Ovary (tissue), 7 donors: ENCODE measurements at regions not wholly inside any gene's neighbourhood (a gene's known extent, or its start where the extent isn't known, plus 50 kb on each side); places are given as distances from the start of the nearest gene placed in this dataset.

Source experiments
- DNase-seq, 5 donors: peaks; one replicate each; pipeline ENCODE4 v3.0.0-alpha.2; 2019 to 2020
- H3K27ac ChIP-seq, 2 donors: fragments of 200-600 bp; one replicate each; pipeline versions ENCODE4 v1.5.1 to v1.8.0; 2019 to 2022
- H3K27me3 ChIP-seq: fragments of 200-600 bp; one replicate; pipeline ENCODE4 v1.8.0; 2022
- H3K36me3 ChIP-seq: fragments of 200-600 bp; sonication (generic); one replicate; pipeline ENCODE4 v1.5.1; 2019
- H3K4me1 ChIP-seq: one replicate; pipeline ENCODE4 v1.8.1; 2013; ENCODE audit warnings: mild to moderate bottlenecking, moderate library complexity; ENCODE audit not compliant: insufficient read depth
- H3K4me3 ChIP-seq: fragments of 200-600 bp; sonication (generic); one replicate; pipeline ENCODE4 v1.5.1; 2017
- H3K9me3 ChIP-seq, 2 donors: fragments of 200-600 bp in 1 of 2; sonication (generic) in 1 of 2; one replicate each; pipeline versions ENCODE4 v1.5.1 to v1.8.1; 2013 to 2019; ENCODE audit warnings: mild to moderate bottlenecking in 1 of 2, moderate library complexity in 1 of 2
- CTCF ChIP-seq, 3 donors: fragments of 450-650 bp in 2 of 3; fragments of 200-600 bp in 1 of 3; IDR thresholded peaks; one replicate each; pipeline versions ENCODE4 v1.5.1 to v1.8.0; 2016 to 2022; ENCODE audit warnings: antibody characterized with exemption in 3 of 3, mild to moderate bottlenecking in 1 of 3
- EP300 ChIP-seq: sonication (generic); formaldehyde crosslinking; IDR thresholded peaks from one replicate; pipeline ENCODE4 v1.6.1; 2017; ENCODE audit warnings: antibody characterized with exemption
- POLR2A ChIP-seq: fragments of 450-650 bp; IDR thresholded peaks from one replicate; pipeline ENCODE4 v1.6.1; 2017; ENCODE audit warnings: antibody characterized with exemption, mild to moderate bottlenecking, moderate library complexity
- WGBS, 3 donors: extraction: QIAGEN DNeasy Blood & Tissue Kit in 1 of 3; methylation state at CpG; one replicate each; pipeline versions ENCODE4 v1.1.5 to v1.1.7; 2013 to 2017; 5-methylcytosine and 5-hydroxymethylcytosine counted together
- intact Hi-C, 4 donors: fragments of 100-400 bp; cut with DNase I; formaldehyde crosslinking; loops; one replicate each; pipeline versions ENCODE4 v1.11.0 to v1.15.1; 2022 to 2023
- donor health status: DM: no; HTN: no; CAD: no; lungs with moderate emphysema.
- donor health status: DM: no; HTN: no; CAD: no.
- donor health status: Bipolar disorder and iron deficiency.
- donor health status: DM: no; HTN: no; CAD: no.
- donor health status: DM: yes; HTN: yes; CAD: no.

GRCh38 chr3:66093981-66094380 lies 55.3 kb upstream of the MAGI1 start:
- Histone ChIP-seq H3K4me3 (no peak overlapping the region), H3K9me3 (no peaks in the 10 kb centered on the region), H3K36me3 (no peaks in the 10 kb centered on the region), H3K4me1 (no peaks in the 10 kb centered on the region), H3K27ac (no peak overlapping the region), H3K27me3 (no peaks in the 10 kb centered on the region)
- WGBS, 3 donors: 82 to 90% (median 90%) methylated on average over 4 of the region's 4 CpGs
- no peak for TF ChIP-seq POLR2A
- TF ChIP-seq CTCF (IDR thresholded peaks at IDR 0.05): no peak
- TF ChIP-seq EP300: no peak
- intact Hi-C loops: no loop called here
- no peak for DNase-seq

- H3K9me3 ChIP-seq: no peaks in the 10 kb centered on the region
- no peak overlapping the region for H3K4me3 ChIP-seq
- 62 to 68% (median 67%) methylated on average over 10 of the region's 10 CpGs for WGBS, 3 donors
- no peaks in the 10 kb centered on the region for H3K27me3 ChIP-seq
- DNase-seq: no peak
- no peaks in the 10 kb centered on the region for H3K4me1 ChIP-seq
- no peak overlapping the region for H3K27ac ChIP-seq
- TF ChIP-seq CTCF (IDR thresholded peaks at IDR 0.05) (no peak), POLR2A (no peak), EP300 (no peak)
- no peaks in the 10 kb centered on the region for H3K36me3 ChIP-seq
- intact Hi-C loops: no loop called here
Observed at GRCh38 chr3:66092175-66092995, 53.7 kb upstream of the MAGI1 start.
